ENCODE measurements at regions not wholly inside any gene's neighbourhood (a gene's known extent, or its start where the extent isn't known, plus 50 kb on each side); places are given as distances from the start of the nearest gene placed in this dataset.
"Not testable (repeated sequence)": the region's sequence is repeated elsewhere in the genome, so short reads cannot be mapped to it uniquely, and the experiment has no call there.

DNA sequence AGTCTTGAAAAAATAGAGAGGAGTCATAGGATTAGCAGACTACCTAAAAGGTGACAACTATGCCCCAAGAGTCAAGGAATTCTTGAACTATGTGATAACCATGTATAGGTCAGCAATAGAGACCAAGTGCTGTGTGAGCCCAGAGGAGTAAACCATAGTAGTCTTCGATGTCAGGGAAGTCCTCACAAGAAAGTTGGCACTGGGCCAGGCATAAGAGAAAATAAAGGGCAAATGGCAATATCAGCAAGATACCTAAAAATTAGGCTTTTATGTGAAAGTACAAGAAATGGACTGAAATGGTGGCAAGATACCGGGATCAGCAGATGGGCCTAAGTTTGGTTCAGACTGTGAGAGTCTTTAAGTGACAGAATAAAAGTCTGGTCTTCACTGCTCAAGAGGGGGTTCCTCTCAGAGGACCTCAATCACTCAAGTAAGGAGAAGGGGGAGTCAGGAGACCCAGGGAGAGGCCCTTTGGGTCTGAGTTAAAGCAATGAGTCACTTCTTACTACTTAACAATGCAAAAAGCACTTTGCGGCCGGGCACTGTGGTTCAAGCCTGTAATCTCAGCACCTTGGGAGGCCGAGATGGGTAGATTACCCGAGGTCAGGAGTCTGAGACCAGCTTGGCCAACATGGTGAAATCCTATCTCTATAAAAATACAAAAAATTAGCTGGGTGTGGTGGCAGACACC, 95.0 kb downstream of the TEX35 start:
- no peak for DNase-seq (ENCODE audit: low spot score)

GRCh38 chr1:178609015-178609414, 96.1 kb downstream of the TEX35 start:
- no peak for DNase-seq (ENCODE audit: low spot score)

DNA sequence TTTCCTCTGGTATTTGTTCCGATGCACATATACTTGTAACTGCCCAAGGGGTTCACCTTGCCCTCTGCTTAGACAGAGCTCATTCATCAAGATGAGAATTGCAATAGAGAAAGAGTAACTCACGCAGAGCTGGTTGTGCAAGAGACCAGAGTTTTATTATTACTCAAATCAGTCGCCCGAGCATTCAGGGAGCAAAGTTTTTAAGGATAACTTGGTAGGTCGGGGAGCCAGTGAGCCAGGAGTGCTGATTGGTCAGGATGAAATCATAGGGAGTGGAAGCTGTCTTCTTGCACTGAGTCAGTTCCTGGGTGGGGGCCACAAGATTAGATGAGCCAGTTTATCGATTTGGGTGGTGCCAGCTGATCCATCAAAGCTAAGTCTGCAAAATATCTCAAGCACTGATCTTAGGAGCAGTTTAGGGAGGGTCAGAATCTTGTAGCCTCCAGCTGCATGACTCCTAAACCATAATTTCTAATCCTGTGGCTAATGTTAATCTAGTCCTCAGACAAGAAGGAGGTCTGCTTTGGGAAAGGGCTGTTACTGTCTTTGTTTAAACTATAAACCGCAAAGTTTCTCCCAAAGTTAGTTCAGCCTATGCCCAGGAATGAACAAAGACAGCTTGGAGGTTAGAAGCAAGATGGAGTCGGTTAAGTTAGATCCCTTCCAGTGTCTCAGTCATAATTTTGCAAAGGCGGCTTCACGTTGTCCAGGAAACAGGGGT, 97.9 kb downstream of the TEX35 start:
- DNase-seq (ENCODE audit: low spot score) = not testable (repeated sequence)

GRCh38 chr1:178612261-178612660, 99.4 kb downstream of the TEX35 start:
- DNase-seq (ENCODE audit: low spot score) = no peak

DNA sequence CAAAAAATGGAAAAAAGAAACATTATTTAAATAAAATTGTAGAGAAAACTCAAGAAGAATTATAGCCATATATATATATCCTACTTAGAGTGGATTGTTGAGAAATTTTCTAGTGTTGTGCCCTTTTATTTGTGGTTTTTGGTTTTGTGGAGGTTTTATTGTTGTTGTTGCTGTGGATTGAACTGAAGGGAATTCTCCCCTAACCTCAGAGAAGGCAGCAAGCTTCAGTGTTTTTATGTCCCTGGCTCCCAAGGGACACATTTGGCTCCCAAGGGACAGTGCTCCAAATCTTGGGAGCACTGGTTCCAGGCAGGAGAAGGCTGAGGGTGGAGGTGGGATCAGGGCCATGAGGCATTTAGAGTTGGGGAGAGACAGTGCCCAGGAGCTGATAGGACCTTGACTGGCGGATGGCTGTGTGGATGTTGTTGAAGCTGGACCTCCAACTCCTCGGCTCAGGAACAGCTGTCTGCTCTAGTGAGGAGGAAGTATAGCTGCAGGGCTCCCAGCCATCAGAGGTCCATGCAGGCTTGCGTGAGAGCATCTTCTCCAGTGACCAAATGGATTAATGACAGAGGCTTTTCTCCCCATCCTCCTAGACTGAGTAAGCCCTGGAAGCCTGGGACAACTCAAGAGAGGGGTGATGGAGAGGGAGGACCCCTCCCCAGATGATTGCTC, 100.5 kb downstream of the TEX35 start:
- no peak for DNase-seq (ENCODE audit: low spot score)

DNA sequence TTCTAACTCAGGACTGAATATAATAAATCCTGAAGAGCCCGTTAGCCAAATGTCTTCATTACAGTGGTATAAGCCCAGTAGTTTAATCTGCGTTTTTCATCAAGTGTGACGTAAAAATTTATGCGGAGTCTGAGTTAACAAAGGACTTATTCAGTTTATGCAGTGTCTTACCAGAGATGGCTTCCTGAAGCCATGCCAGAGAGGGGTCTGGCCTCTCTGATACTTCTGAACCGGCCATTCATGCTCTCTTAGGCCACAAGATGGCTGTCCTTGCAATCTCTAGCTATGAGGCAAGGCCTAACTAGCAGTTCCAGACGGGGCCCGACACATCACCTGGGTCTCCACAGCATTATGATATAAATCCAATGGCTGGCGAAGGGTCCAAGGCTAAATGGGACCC, 101.4 kb downstream of the TEX35 start:
- DNase-seq (ENCODE audit: low spot score) = peak; percentile 22

DNA sequence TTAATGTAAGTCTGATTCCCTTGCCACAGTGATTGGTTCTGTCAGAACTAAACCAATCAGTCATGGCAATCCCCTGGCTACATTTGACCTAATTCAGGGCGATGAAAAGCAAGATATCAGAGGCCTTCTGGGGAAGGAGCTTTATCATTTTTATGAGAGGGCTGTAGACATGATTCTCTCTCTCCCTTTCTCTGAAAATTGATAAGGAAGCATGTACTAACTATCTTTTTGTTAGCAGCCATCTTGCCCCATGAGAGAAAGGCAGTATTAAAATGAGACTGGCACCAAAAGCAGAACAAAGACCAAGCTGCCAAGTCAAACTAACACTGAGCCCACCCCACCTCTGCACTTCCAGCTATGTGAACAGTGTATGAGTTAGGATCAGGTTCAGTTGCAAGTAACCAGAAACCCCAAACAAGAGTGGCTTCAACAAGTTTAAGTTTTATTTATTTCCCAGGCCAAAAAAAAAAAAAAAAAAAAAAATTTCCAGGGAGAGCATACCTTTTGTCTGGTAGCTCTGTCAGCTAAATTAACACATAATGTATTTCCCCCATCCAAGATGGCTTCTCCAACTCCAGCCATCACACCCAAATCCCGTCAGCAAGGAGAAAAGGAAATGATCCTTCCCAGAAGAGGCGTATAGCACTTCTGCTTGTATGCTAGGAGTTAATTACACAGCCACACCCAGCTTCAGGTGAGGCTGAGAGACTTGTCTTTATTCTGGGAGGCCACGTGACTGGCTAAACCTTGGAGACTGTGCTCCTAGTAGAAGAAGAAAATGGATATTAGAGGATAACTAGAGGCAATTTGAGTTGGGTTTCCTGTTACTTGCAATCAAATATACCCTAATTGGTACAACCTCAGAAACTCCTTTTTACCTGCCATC, 105.8 kb upstream of the RALGPS2 start:
- DNase-seq (ENCODE audit: low spot score) = no peak

DNA sequence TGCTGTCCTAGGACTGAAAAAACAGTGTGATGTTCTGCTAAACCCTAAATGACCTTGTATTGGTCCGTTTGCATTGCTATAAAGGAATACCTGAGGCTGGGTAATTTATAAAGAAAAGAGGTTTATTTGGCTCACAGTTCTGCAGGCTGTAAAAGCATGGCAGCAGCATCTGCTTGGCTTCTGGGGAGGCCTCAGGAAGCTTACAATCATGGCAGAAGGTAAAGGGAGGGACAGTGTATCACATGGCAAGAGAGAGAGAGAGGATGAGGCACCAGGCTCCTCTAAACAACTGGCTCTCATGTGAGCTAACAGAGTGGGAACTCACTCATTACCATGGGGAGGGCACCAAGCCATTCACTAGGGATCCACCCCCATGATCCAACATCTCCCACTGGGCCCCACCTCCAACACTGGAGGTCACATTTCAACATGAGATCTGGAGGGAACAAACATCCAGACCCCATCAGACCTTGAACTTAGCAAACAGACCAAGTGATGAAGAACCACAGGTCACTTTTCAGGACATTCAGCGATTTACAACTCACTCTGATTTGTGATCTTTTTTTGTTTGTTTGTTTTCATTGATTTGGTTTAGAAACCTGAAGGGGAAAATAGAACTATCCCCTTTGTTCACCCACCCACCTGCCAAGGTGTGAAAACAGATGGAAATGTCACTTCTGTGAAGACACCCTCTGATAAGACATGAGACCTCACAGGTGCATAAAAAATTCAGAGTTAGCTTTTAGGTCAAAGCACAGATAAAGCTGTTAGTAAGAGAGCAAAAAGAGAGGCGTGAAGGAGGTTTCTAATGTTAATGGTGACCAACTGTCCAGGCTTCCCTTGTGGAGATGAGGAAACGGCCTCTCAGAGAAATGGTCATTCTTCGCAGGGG, 104.2 kb upstream of the RALGPS2 start:
- no peak for DNase-seq (ENCODE audit: low spot score)

- no peak for DNase-seq (ENCODE audit: low spot score)
Observed at GRCh38 chr1:178621822-178622221, 103.2 kb upstream of the RALGPS2 start.

DNA sequence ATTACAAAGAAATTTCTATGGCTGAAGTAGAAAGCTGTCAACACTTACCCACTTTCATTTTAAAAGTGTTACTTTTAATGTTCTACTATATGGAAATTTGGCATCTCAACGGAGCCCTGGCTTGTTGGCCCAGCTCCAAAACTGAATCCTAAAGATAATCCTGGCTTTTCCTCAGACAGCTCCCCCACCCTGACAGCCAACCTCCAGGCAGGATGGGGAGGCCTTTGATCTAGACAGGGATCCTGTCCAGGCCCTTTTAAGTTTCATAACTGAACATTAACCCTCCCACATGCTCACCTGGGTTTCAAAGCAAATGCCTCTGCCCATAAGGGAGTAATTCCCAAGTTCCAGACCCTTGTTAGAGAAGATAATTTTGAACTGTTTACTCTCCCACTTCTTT, 99.3 kb upstream of the RALGPS2 start:
- no peak for DNase-seq (ENCODE audit: low spot score)

- no peak for DNase-seq (ENCODE audit: low spot score)
Observed at GRCh38 chr1:178627037-178627436, 98.0 kb upstream of the RALGPS2 start.

DNA sequence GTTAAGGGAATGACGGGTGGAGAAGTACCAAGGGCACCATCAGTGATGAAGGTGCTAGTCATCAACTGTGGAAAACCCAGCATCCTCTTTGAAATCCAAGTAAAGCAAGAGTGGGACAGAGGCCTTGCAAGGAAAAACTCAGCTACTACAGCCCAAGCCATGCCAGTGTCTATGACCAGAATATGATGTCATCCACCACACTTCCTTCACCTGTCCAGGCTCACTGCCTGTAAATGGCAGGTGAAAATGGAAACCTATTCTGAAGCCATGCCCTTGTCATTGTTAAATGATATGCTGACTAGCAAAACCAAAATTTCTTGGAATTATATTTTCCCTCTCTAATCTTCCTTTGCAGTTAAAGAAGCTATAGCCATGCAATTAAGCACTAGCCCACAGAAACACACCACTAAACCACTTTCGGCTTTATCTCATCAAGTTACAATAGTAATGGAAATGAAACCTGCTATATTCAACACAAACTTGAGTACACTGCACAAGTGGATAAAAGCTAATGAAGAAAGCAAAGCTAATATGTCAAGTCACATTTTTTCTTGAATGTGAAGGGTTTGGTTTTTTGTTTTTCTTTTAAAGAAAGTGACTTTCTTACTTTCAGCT, 96.3 kb upstream of the RALGPS2 start:
- no peak for DNase-seq (ENCODE audit: low spot score)

DNA sequence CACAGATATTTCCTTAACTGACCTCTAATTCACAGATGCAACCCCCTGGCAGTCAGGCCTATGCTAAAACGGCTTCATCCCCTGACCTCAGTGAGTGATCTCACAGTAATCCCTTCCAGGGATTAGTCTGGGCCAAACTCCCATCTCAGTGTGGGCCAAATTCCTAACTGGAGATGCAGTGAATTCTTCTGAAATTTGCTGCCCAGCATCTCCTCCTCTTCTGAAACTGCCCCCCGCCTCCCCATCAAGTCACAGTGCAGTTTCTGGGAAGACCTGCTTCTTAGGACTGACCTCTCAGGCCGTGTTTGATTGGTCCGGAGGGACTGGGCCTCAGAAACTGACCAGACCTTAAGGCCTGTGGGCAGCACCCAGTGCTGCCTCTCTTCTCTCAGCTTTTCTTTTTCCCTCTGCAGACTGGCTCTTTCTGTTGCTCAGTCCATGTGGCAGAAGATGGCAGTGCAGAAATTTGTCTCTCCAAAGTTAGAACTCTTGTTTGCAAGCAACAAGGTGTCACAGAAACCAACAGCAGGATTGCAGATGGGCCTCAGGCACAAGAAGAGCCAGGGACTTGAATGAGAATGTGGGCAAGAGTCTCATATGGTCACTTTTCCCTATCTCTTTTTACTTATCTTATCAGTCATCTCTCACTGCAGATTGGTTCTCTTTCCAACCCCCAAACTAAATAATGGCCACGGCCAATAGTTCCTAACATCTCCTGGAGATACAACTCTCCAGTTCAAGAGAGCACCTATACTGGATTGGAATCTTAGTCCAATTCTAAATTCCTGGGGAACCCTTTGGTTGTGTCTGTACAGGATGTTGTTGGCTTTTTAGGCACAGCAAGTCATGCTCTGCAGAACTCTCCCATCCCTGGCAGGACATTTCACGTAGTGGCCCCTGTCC, 95.5 kb upstream of the RALGPS2 start:
- DNase-seq (ENCODE audit: low spot score) = no peak

DNA sequence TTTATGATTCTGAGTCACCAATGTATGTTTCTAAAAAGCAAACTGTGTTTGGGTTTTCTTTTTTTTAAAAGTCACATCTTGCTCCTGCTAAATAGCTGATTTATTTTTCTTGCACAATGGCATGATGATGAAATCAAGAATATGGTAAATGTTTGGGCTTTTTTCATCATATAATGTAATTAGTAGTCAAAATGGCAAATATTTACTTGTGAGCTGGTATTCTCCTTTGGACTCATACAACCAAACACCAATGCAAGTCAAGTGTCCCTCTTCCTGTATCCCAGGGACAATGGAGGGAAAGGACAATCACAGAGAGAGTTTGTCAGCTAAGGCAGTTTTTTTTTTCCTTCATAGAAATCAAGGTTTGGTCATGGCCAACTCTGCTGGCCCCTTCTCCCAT, 94.6 kb upstream of the RALGPS2 start:
- DNase-seq (ENCODE audit: low spot score) = no peak

DNA sequence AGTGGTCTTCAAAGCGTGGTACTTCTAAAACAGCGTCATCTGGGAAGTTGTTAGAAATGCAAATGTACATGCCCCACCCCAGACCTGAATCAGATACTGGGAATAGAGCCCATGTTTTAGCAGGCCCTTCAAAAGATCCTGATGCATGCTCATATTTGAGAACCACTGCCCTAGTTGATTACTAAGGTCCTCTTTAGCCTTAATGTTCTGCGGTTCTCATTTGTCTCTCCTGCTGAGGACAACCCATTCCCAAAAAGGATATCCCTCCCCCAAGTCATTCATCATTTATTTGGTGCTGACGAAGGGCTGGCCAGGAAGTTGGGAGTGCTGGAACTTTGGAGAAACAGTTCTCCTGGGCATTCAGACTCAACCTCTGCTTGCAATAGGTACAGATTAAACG, 92.4 kb upstream of the RALGPS2 start:
- DNase-seq (ENCODE audit: low spot score) = no peak

DNA sequence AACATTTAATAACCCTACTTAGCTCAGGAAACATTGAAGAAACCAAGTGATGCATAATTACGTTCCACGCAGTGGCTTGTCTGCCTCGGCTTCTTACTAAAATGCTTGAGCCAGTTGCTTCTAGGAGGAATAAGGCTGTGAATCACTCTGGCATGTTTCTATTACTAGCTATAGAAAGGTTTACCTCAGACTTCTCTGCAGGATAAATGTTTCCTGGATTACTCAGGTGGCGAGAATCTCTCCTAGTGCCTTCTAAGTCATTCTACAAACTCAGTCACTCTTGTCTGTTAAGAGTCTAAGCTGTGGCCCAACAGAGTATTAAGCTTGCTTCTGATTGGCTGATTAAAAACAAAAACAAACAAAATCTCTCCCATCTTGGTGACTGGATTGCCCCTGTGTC, 92.0 kb upstream of the RALGPS2 start:
- DNase-seq (ENCODE audit: low spot score) = no peak

GRCh38 chr1:178634445-178634844, 90.6 kb upstream of the RALGPS2 start:
- no peak for DNase-seq (ENCODE audit: low spot score)

DNA sequence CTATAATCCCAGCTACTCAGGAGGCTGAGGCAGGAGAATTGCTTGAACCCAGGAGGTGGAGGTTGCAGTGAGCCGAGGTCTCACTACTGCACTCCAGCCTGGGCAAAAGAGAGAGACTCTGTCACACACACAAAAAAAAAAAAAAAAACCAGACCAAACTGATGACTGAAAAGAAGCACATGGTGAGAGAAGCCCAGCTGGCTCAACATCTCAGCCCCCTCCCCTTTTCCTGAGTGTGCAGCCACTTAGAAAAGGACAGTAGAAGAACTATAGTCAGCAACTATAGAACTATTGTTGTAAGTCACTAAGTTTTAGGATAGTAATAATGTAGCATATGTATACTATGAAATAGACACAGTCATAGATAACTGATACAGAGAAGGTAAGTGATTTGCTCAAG, 87.2 kb upstream of the RALGPS2 start:
- DNase-seq (ENCODE audit: low spot score) = no peak

DNA sequence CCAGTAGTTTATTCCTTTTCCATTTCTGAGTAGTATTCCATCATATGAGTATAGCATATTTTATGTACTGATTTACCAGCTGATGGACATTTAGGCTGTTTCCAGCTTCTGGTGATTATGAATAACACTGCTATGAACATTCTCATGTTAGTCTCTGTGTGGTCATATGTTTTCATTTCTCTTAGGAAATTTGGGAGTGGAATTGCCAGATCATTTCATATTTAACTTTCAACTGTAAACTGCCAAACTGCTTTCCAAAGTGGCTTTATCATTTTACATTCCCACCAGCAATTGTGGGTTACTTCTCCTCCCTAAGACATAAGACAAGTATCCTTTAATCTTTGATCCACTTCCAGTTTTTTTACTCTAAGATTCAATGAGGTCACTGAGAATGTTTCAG, 85.7 kb upstream of the RALGPS2 start:
- no peak for DNase-seq (ENCODE audit: low spot score)

- no peak for DNase-seq (ENCODE audit: low spot score)
Observed at GRCh38 chr1:178642282-178642681, 82.8 kb upstream of the RALGPS2 start.
